OCI-LY7 (cell line): ENCODE measurements at regions not wholly inside any gene's neighbourhood (a gene's known extent, or its start where the extent isn't known, plus 50 kb on each side); places are given as distances from the start of the nearest gene placed in this dataset.

Experiments used
- EZH2phosphoT487 ChIP-seq: fragments of 200-600 bp; sonication (generic); IDR thresholded peaks from 2 replicates; pipeline ENCODE4 v1.6.1; 2018; ENCODE audit warnings: low read depth, borderline replicate concordance, mild to moderate bottlenecking, mixed run types, antibody characterized with exemption, low read length, moderate library complexity, mixed read lengths
- TF ChIP-seq, protein P1 (sequence below): fragments of 200-600 bp; sonication (generic); conservative IDR thresholded peaks from 2 replicates; pipeline ENCODE4 v1.5.1; 2014; ENCODE audit warnings: mild to moderate bottlenecking, antibody characterized with exemption, low read length, moderate library complexity, mixed read lengths

DNA sequence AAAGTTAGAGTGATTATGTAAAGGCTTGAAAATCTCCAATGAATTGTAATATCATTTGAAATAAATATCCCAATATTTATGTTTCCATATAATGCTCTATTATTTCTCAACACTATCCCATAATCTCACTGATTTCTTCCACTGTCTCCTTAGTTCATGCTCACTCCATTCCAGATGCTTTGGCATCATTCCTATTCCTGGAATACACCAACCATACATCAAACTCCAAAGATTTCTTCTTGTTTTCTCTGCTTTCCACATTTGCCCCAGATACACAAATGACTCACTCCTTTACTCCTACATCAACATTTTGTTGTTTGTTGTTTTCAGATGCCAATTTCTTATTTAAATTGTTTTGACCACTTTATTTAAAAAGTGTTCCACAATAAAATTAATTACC lies 1390.8 kb downstream of the ZPLD1 start:
- TF ChIP-seq, protein P1, sequence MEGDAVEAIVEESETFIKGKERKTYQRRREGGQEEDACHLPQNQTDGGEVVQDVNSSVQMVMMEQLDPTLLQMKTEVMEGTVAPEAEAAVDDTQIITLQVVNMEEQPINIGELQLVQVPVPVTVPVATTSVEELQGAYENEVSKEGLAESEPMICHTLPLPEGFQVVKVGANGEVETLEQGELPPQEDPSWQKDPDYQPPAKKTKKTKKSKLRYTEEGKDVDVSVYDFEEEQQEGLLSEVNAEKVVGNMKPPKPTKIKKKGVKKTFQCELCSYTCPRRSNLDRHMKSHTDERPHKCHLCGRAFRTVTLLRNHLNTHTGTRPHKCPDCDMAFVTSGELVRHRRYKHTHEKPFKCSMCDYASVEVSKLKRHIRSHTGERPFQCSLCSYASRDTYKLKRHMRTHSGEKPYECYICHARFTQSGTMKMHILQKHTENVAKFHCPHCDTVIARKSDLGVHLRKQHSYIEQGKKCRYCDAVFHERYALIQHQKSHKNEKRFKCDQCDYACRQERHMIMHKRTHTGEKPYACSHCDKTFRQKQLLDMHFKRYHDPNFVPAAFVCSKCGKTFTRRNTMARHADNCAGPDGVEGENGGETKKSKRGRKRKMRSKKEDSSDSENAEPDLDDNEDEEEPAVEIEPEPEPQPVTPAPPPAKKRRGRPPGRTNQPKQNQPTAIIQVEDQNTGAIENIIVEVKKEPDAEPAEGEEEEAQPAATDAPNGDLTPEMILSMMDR = no peak
- no peak for TF ChIP-seq EZH2phosphoT487
